GM18520 (cell line): ENCODE measurements at regions not wholly inside any gene's neighbourhood (a gene's known extent, or its start where the extent isn't known, plus 50 kb on each side); places are given as distances from the start of the nearest gene placed in this dataset.

Source experiments
- ATAC-seq: cut with Tn5 transposase; IDR thresholded peaks from one replicate; pipeline ENCODE4 v1.9.1; 2021; ENCODE audit not compliant: unreplicated experiment

GRCh38 chr3:127033171-127033570 is 50.3 kb downstream of the PLXNA1 start:
- no peak for ATAC-seq

- ATAC-seq = no peak
These were observed 50.9 kb downstream of the PLXNA1 start for GRCh38 chr3:127033786-127034185.

GRCh38 chr3:127034195-127034989 is 51.5 kb downstream of the PLXNA1 start:
- ATAC-seq = no peak

- no peak for ATAC-seq
These were observed 52.2 kb downstream of the PLXNA1 start for GRCh38 chr3:127034990-127035652.

GRCh38 chr3:127035677-127036076 is 52.8 kb downstream of the PLXNA1 start:
- no peak for ATAC-seq

- ATAC-seq = no peak
These were observed 53.5 kb downstream of the PLXNA1 start for GRCh38 chr3:127036209-127037020.

- ATAC-seq = no peak
These were observed 54.1 kb downstream of the PLXNA1 start for GRCh38 chr3:127037021-127037400.

- no peak for ATAC-seq
These were observed 54.5 kb downstream of the PLXNA1 start for GRCh38 chr3:127037418-127037841.

GRCh38 chr3:127037971-127038446 is 55.1 kb downstream of the PLXNA1 start:
- no peak for ATAC-seq

GRCh38 chr3:127038466-127038865 is 55.6 kb downstream of the PLXNA1 start:
- no peak for ATAC-seq

- ATAC-seq = no peak
These were observed 56.1 kb downstream of the PLXNA1 start for GRCh38 chr3:127038923-127039581.

- no peak for ATAC-seq
These were observed 56.8 kb downstream of the PLXNA1 start for GRCh38 chr3:127039719-127040118.

- no peak for ATAC-seq
These were observed 57.3 kb downstream of the PLXNA1 start for GRCh38 chr3:127040216-127040615.

- ATAC-seq = no peak
These were observed 58.4 kb downstream of the PLXNA1 start for GRCh38 chr3:127041264-127041820.

GRCh38 chr3:127041933-127042332 is 59.0 kb downstream of the PLXNA1 start:
- no peak for ATAC-seq

GRCh38 chr3:127042634-127043033 is 59.7 kb downstream of the PLXNA1 start:
- no peak for ATAC-seq

- ATAC-seq = no peak
These were observed 60.2 kb downstream of the PLXNA1 start for GRCh38 chr3:127043041-127043641.

GRCh38 chr3:127043731-127044510 is 61.0 kb downstream of the PLXNA1 start:
- no peak for ATAC-seq

GRCh38 chr3:127044996-127045395 is 62.1 kb downstream of the PLXNA1 start:
- ATAC-seq = no peak
